Trophoblast cell (in vitro differentiated cells and primary cell): ENCODE measurements at regions not wholly inside any gene's neighbourhood (a gene's known extent, or its start where the extent isn't known, plus 50 kb on each side); places are given as distances from the start of the nearest gene placed in this dataset.

ENCODE experiments used
- DNase-seq, 2 donors: peaks; one replicate each; pipeline ENCODE4 v3.0.0-alpha.2; 2016
- H2AFZ ChIP-seq: 2 replicates; pipeline ENCODE4 v1.6.1; 2013; ENCODE audit warnings: low read length, moderate library complexity, mild to moderate bottlenecking; ENCODE audit not compliant: insufficient read depth, poor library complexity
- H2AK5ac ChIP-seq: 2 replicates; pipeline ENCODE4 v1.6.1; 2013; ENCODE audit warnings: mild to moderate bottlenecking, low read length
- H2BK120ac ChIP-seq: 2 replicates; pipeline ENCODE4 v1.6.1; 2013; ENCODE audit warnings: low read length, mild to moderate bottlenecking, moderate library complexity; ENCODE audit not compliant: insufficient read depth, poor library complexity
- H2BK12ac ChIP-seq: 2 replicates; pipeline ENCODE4 v1.6.1; 2013; ENCODE audit warnings: mild to moderate bottlenecking, low read length, moderate library complexity
- H2BK5ac ChIP-seq: 2 replicates; pipeline ENCODE4 v1.6.1; 2013; ENCODE audit warnings: low read length, low read depth, moderate library complexity, mild to moderate bottlenecking; ENCODE audit not compliant: poor library complexity
- H3K14ac ChIP-seq: 2 replicates; pipeline ENCODE4 v1.6.1; 2013; ENCODE audit warnings: mild to moderate bottlenecking, low read length
- H3K18ac ChIP-seq: 2 replicates; pipeline ENCODE4 v1.6.1; 2013; ENCODE audit warnings: mild to moderate bottlenecking, low read length
- H3K23ac ChIP-seq: 2 replicates; pipeline ENCODE4 v1.6.1; 2013; ENCODE audit warnings: low read length
- H3K27ac ChIP-seq: 2 replicates; pipeline ENCODE4 v1.5.1; 2013; ENCODE audit warnings: low read depth, mild to moderate bottlenecking, inconsistent platforms, low read length, moderate library complexity
- H3K27me3 ChIP-seq: 2 replicates; pipeline ENCODE4 v1.6.1; 2013; ENCODE audit warnings: inconsistent platforms, mild to moderate bottlenecking, low read length, moderate library complexity; ENCODE audit not compliant: insufficient read depth
- H3K36me3 ChIP-seq, 2 experiments: 1 replicate in 1 of 2; 2 replicates in 1 of 2; pipeline ENCODE4 v1.6.1; 2013; ENCODE audit warnings: low read length in 2 of 2, mild to moderate bottlenecking in 2 of 2, moderate library complexity in 1 of 2; ENCODE audit not compliant: insufficient read depth in 2 of 2, control insufficient read depth in 1 of 2
- H3K4ac ChIP-seq: 2 replicates; pipeline ENCODE4 v1.6.1; 2013; ENCODE audit warnings: low read depth, mild to moderate bottlenecking, low read length, moderate library complexity
- H3K4me1 ChIP-seq, 2 experiments: 1 replicate in 1 of 2; 2 replicates in 1 of 2; pipeline ENCODE4 v1.6.1; 2013; ENCODE audit warnings: low read length in 2 of 2, mild to moderate bottlenecking in 2 of 2, moderate library complexity in 1 of 2; ENCODE audit not compliant: insufficient read depth in 2 of 2, control insufficient read depth in 1 of 2
- H3K4me2 ChIP-seq: 2 replicates; pipeline ENCODE4 v1.6.1; 2013; ENCODE audit warnings: inconsistent platforms, mild to moderate bottlenecking, low read length, moderate library complexity
- H3K4me3 ChIP-seq: 2 replicates; pipeline ENCODE4 v1.5.1; 2013; ENCODE audit warnings: mild to moderate bottlenecking, low read depth, low read length, inconsistent platforms
- H3K79me1 ChIP-seq: one replicate; pipeline ENCODE4 v1.6.1; 2013; ENCODE audit warnings: low read length
- H3K79me2 ChIP-seq: 2 replicates; pipeline ENCODE4 v1.6.1; 2013; ENCODE audit warnings: low read length, mild to moderate bottlenecking; ENCODE audit not compliant: control insufficient read depth, insufficient read depth, poor library complexity
- H3K9ac ChIP-seq: 2 replicates; pipeline ENCODE4 v1.6.1; 2013; ENCODE audit warnings: mild to moderate bottlenecking, low read length
- H3K9me3 ChIP-seq: 2 replicates; pipeline ENCODE4 v1.6.1; 2013; ENCODE audit warnings: low read depth, mild to moderate bottlenecking, control low read depth, inconsistent platforms, low read length; ENCODE audit not compliant: insufficient read depth
- H4K12ac ChIP-seq: 2 replicates; pipeline ENCODE4 v1.6.1; 2013; ENCODE audit warnings: low read depth, mild to moderate bottlenecking, low read length, moderate library complexity
- H4K8ac ChIP-seq: 2 replicates; pipeline ENCODE4 v1.6.1; 2013; ENCODE audit warnings: low read depth, mild to moderate bottlenecking, low read length, moderate library complexity
- H4K91ac ChIP-seq: one replicate; pipeline ENCODE4 v1.6.1; 2013; ENCODE audit warnings: low read depth, mild to moderate bottlenecking, low read length, moderate library complexity
- WGBS: extraction: QIAGEN DNeasy Blood & Tissue Kit; methylation state at CpG from one replicate; pipeline ENCODE4 v1.1.7; 2013; ENCODE audit warnings: missing lambda C conversion rate; ENCODE audit not compliant: insufficient read length, insufficient coverage; ENCODE audit errors: extremely low coverage; 5-methylcytosine and 5-hydroxymethylcytosine counted together

- Histone ChIP-seq H2AK5ac (no peak overlapping the region), H2BK12ac (peak overlapping the region; percentile 68), H3K23ac (no peak overlapping the region), H3K14ac (peak overlapping the region; percentile 25), H3K79me2 (no peaks in the 10 kb centered on the region), H3K4me1 (peaks cover 0 to 3% of the 10 kb centered on the region in 2 experiments), H3K9me3 (no peaks in the 10 kb centered on the region), H2BK120ac (no peak overlapping the region), H3K4me2 (no peak overlapping the region), H3K18ac (no peak overlapping the region), H3K4ac (no peak overlapping the region), H3K79me1 (peaks cover 17% of the 10 kb centered on the region), H3K27me3 (no peaks in the 10 kb centered on the region), H4K91ac (no peak overlapping the region), H2AFZ (no peak overlapping the region), H3K9ac (no peak overlapping the region), H2BK5ac (peak overlapping the region; percentile 31), H4K8ac (no peak overlapping the region), H4K12ac (no peak overlapping the region), H3K27ac (no peak overlapping the region), H3K4me3 (no peak overlapping the region), H3K36me3 (peaks cover 0 to 2% of the 10 kb centered on the region in 2 experiments)
- no peak for DNase-seq
- no CpG with 5 or more reads among the region's 10 CpGs for WGBS
Observed at GRCh38 chr10:3235395-3235794, 62.8 kb upstream of the PITRM1 start.

DNA sequence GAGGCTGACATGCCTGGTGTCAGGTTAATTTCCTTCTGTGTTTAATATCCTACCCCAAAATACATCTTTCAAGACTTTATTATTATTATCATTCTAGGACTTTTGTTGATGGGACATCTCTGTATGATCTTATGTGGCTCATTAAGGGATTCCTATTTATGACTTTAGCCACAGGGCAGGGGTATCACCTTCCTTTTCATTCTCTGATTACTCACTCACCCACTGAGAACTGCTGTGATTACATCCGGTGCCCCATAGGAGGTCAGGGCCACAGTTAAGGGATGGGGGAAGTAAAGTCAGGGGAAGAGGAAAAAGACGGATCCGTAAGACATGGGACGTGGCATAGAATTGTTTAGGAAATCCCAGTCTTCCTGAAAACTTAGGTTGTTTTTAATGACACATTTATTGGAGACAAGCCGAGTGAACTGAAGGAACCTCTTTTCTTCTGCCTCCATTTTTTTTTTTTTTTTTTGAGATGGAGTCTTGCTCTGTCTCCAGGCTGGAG lies 61.0 kb upstream of the PITRM1 start:
- Histone ChIP-seq H3K23ac (no peak overlapping the region), H4K91ac (peak overlapping the region; percentile 9), H3K27ac (no peak overlapping the region), H3K27me3 (no peaks in the 10 kb centered on the region), H2BK5ac (no peak overlapping the region), H3K9me3 (no peaks in the 10 kb centered on the region), H3K14ac (no peak overlapping the region), H3K4me1 (peaks cover 14 to 16% of the 10 kb centered on the region in 2 experiments), H3K4me2 (no peak overlapping the region), H3K79me2 (no peaks in the 10 kb centered on the region), H4K12ac (no peak overlapping the region), H2AFZ (no peak overlapping the region), H3K36me3 (peaks cover 0 to 2% of the 10 kb centered on the region in 2 experiments), H3K4ac (no peak overlapping the region), H4K8ac (no peak overlapping the region), H3K9ac (no peak overlapping the region), H3K18ac (no peak overlapping the region), H2BK12ac (peak overlapping the region; percentile 74), H2BK120ac (no peak overlapping the region), H3K4me3 (no peak overlapping the region), H3K79me1 (peaks cover 24% of the 10 kb centered on the region), H2AK5ac (no peak overlapping the region)
- no CpG with 5 or more reads among the region's 5 CpGs for WGBS
- DNase-seq = no peak

GRCh38 chr10:3231951-3232730 lies 59.6 kb upstream of the PITRM1 start:
- Histone ChIP-seq H2AFZ (no peak overlapping the region), H2BK12ac (peak overlapping the region; percentile 46), H2BK5ac (no peak overlapping the region), H4K12ac (no peak overlapping the region), H4K8ac (no peak overlapping the region), H3K4me2 (no peak overlapping the region), H3K36me3 (peaks cover 0 to 2% of the 10 kb centered on the region in 2 experiments), H3K27ac (no peak overlapping the region), H3K18ac (no peak overlapping the region), H2BK120ac (no peak overlapping the region), H3K14ac (no peak overlapping the region), H3K4me1 (peaks cover 17 to 24% of the 10 kb centered on the region in 2 experiments), H3K27me3 (no peaks in the 10 kb centered on the region), H3K9me3 (no peaks in the 10 kb centered on the region), H3K4ac (no peak overlapping the region), H3K4me3 (no peak overlapping the region), H3K79me2 (peaks cover 3% of the 10 kb centered on the region), H3K79me1 (peaks cover 31% of the 10 kb centered on the region), H3K9ac (no peak overlapping the region), H3K23ac (no peak overlapping the region), H2AK5ac (peak overlapping the region; percentile 23), H4K91ac (peak overlapping the region; percentile 30)
- DNase-seq = no peak
- WGBS = no CpG with 5 or more reads among the region's 12 CpGs

GRCh38 chr10:3229815-3230214 lies 57.2 kb upstream of the PITRM1 start:
- peak overlapping the region; percentile 84 for H2BK12ac ChIP-seq

More at GRCh38 chr10:3229815-3230214, 57.2 kb upstream of the PITRM1 start:
- no peak overlapping the region for H3K9ac ChIP-seq
- H3K23ac ChIP-seq = no peak overlapping the region
- H2BK5ac ChIP-seq = no peak overlapping the region
- H4K91ac ChIP-seq = peak overlapping the region; percentile 81
- no peaks in the 10 kb centered on the region for H3K9me3 ChIP-seq
- peaks cover 0 to 2% of the 10 kb centered on the region in 2 experiments for H3K36me3 ChIP-seq
- peaks cover 3% of the 10 kb centered on the region for H3K79me2 ChIP-seq
- H3K27ac ChIP-seq = peak overlapping the region; percentile 40
- no peak overlapping the region for H4K8ac ChIP-seq
- H2AFZ ChIP-seq = no peak overlapping the region
- H3K4ac ChIP-seq = no peak overlapping the region
- no peak overlapping the region for H3K14ac ChIP-seq
- H4K12ac ChIP-seq = no peak overlapping the region
- H2BK120ac ChIP-seq = peak overlapping the region; percentile 68
- peak in 1 of 2 donors; percentile 13 for DNase-seq
- H3K4me3 ChIP-seq = no peak overlapping the region
- H3K4me1 ChIP-seq = peaks cover 17 to 28% of the 10 kb centered on the region in 2 experiments
- H3K4me2 ChIP-seq = no peak overlapping the region
- H3K79me1 ChIP-seq = peaks cover 31% of the 10 kb centered on the region
- H3K18ac ChIP-seq = peak overlapping the region; percentile 4
- H2AK5ac ChIP-seq = no peak overlapping the region
- no peaks in the 10 kb centered on the region for H3K27me3 ChIP-seq
- no CpG with 5 or more reads among the region's 3 CpGs for WGBS
